ENCODE measurements at regions not wholly inside any gene's neighbourhood (a gene's known extent, or its start where the extent isn't known, plus 50 kb on each side); places are given as distances from the start of the nearest gene placed in this dataset.

- no peak for DNase-seq (ENCODE audit: low spot score)
These were observed 58.7 kb upstream of the PMEPA1 start for GRCh38 chr20:57768519-57768918.

- no peak for DNase-seq (ENCODE audit: low spot score)
These were observed 57.6 kb upstream of the PMEPA1 start for GRCh38 chr20:57767441-57767840.

DNA sequence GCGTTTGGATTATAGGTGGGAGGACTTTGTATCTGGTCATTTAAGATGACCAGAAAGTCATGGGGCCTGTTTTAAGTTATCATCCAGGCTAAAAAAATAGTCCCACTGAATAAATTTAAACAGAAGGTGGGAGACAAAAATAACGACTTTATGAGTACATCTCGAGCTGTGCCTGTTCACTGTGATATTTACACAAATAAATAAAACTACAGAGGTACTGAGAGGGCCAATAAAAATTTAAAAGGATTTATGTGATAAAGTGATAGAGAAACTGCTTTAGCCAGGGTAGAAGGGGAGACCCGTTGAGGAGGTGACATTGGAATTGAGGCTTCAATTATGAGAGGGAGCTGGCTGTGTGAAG is 53.4 kb upstream of the PMEPA1 start:
- DNase-seq (ENCODE audit: low spot score), result no peak

DNA sequence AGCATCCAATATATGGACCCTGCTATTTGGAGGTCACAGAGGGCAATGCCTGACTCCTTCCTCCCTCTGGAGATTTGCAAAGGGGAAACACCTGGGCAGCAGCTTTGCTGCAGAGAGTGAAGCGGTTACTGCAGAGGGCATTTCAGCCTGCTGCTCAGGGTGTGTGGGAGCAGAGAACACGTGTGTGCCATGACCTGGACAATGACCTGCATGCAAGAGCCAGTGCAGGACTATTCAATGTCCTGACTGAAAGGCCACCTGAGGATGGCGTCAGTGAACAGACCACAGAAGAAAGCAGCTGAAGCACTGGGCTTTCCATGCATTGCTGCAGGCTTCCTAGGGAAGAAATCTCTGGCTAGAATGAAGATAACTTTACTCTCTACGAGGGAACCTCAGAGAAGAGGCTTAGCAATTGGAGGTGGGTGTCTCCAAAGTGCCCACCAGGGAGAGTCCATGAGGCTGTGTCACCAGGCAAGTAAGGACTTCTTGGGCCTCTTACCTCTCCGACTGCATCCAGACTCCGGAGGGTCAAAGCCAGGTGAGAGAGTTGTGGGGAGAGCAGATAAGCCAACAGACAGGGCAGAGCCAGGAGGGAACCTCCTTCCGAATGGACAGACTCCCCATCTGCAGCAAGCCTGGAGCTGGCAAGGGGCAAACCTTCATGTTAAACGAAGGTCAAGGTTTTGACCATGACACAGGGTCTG is 52.9 kb upstream of the PMEPA1 start:
- DNase-seq (ENCODE audit: low spot score), result no peak

- DNase-seq (ENCODE audit: low spot score), result no peak
These were observed 51.6 kb upstream of the PMEPA1 start for GRCh38 chr20:57761413-57761734.

GRCh38 chr20:57760698-57761412 is 51.0 kb upstream of the PMEPA1 start:
- no peak for DNase-seq (ENCODE audit: low spot score)

GRCh38 chr20:57759724-57760123 is 49.9 kb upstream of the PMEPA1 start:
- DNase-seq (ENCODE audit: low spot score), result no peak

Data from AG08396 (cell line).